AG20443 (cell line): ENCODE measurements at regions not wholly inside any gene's neighbourhood (a gene's known extent, or its start where the extent isn't known, plus 50 kb on each side); places are given as distances from the start of the nearest gene placed in this dataset.
A peak's percentile ranks its signal among the peaks of the same experiment; 100 is the strongest.

Experiments
- DNase-seq: peaks from one replicate; pipeline ENCODE4 v3.0.0; 2012; ENCODE audit warnings: low spot score, mixed read lengths

DNA sequence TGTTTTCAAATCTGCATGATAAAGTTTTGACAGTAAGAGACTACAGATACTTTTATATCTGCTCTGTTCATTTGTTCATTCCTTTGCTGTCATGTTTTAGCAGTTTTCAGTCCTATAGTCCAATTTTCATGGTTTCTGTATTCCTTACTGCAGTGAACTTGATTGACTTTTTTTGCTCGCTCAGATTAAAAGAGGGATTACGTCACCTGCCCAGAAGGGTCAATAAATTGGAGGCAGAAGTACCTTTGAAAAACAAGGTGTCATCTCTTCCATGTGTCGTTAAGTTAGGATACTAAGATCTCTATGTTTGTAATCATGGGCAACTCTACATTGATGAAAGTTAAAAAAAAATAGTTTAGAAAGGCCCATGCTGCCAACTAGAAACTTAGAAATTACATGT is 250.1 kb upstream of the SMIM31 start:
- DNase-seq = no peak

DNA sequence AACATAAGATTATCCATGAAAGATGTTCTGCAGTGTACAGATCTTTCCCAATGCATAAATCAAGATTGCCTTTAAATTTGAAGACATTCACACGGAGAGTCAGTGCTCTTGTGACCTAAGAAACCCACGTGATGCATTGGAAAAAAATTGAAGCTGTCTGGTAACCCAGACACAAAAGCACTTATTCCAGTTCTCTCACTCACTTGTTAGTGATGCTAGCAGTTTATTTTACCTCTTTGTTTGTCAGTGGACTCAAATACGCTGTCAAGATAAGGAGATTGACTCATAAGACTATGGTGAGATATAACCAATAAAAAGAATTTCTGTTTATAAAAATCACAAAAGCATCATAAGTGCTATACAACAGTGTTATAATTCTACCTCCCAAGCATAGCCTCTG is 245.8 kb upstream of the SMIM31 start:
- no peak for DNase-seq

DNA sequence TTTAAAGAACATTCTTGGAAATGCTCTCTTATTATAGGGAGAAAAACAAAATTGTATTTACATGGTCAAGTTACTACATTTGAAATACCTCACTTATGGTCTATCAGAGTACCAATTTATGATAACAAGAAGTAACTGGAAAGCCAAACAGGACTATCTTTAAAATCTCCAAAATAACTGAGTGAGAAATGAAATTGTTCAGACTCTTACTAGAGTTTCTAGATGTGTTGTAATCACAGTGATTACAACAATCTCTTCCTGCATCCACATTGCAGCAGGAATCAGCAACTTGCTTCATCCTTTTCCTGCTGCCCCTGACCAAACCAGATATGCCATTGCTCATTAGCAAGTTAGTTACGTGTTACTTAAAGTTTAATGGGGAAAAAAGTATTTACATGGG is 245.2 kb upstream of the SMIM31 start:
- DNase-seq = no peak

DNA sequence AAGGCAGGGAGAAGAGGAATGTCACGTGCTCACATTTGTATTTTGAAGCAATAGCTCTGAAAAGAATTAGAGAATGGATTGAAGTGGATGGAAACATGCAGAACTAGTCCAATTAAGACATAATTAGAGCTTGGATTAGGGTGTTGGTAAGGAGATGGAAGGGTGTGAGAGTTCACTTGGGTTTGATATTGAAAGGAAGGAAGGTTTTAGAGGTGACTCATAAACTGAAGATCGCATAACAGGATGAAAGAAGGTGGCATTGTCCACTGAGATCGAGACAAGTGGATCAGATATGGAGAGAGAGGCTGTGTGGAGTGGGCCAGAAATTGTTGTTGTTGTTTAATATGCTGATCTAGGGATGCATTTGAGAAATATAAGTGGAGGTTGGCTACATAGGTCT is 244.0 kb upstream of the SMIM31 start:
- no peak for DNase-seq

DNA sequence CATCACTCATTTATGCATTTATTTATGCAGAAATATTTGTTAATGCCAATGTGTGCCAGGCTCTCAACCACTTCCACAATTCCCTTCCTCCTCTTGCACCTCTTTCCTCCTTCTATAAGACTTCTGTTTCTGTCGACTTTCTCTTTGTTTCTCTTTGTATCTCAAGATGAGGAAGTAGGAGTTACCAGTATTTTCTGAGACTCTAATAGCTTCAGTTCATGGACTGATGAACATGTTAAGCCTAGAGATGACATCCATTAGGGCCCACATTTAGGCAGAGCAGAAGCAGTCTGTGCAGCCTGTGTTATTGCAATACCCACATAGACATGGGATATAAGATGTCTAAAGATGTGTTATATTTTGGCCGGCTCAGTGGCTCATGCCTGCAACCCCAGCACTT is 241.8 kb upstream of the SMIM31 start:
- no peak for DNase-seq

DNA sequence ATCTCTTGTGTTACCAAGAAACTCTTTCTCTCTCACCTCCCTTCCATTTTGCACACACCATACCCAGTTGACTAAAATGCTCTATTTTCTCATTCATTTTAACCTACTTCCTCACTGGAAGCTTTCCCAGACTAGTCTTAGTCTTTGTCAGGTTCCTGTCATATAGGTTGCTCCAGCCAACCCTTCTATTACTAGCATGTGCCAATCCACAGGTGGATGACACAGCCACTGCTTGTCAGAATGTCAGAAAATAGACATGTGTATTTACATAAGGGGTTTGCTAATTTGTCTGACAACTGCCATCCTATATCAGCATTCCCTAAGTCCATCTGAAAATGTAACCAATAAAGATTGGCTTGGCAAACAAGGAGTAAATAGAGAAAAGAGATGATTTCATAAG is 239.2 kb upstream of the SMIM31 start:
- DNase-seq = no peak

DNA sequence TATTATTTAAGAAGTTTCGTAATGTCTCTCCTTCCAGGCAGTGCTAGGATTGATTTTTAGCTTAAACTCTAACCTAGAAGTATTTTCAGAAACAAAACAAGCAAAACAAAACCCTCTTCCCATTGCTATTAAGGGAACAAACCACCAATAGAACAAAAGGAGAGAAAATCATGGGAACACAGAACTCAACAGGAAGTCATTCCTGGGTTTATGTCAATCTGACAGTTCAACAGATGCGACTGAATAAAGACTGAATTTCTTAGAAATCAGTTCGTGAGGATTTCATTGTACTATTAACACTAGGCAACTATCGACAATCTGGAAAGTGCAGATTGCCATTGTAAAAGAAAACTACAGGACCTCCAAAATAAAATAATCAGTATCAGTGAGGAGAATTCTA is 229.1 kb upstream of the SMIM31 start:
- DNase-seq = no peak

DNA sequence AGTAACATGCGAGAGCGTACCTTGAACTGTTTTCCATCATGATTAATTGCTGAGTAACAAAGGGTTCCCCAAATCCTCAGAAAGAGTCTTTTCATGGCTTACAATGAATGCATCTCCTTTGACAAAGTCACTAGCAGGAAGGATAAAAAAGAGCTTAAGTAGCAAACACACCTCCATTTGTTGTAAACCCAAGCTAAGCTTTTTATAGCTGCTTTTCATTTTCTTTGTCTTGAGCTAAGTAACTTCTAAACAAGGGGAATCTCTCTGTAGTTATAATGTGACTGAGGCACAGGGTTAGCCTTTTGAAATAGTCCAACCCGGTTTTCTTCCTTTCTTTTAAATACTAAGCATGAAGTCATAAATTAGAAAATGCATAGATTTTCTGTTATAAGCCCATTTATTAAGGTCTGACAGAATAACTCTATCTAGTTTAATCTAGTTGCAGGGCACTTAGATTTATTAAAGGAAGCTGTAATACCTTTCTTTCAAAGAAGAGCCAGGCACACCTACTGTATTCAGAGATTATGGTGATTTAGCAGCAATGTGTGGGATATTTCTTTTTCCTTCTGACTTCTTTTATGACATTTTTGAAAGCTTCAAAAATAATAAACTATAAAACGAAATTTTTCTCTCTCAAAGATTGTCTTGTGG is 226.9 kb upstream of the SMIM31 start:
- no peak for DNase-seq

DNA sequence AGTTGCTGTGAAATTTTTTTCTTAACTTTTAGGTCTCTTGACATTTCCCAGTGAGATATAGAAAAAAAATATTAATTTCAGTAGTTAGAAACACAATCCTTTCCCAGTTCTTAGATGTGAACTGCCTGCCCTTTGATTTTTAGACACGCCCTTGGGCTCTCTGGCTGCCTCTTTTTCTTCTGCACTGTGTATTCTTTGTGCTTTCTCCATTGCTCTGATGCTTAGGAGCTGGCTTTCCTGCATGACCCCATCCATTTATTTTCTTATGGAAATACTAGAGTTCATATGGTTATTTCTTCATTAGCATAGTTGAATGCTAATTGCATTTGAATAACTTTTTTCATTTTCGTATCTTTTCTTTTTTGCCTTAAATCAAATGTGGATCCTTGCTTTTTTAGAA is 224.9 kb upstream of the SMIM31 start:
- DNase-seq = no peak

DNA sequence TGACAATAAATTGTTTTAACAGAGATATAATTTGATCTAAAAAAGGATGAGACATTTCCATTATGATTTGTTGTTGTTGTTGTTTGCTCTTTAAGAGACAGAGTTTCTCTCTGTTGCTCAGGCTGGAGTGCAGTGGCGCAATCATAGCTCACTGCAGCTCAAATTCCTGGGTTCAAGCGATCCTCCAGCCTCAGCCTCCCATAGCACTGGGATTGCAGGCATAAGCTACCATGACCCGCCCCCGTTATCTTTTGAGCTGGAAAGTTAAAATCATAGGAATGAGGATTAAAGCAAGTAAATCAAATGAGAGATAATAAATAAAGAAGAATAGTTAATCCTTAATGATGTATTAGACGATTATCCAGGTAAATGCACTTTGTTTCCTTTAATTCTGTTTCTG is 224.4 kb upstream of the SMIM31 start:
- no peak for DNase-seq

DNA sequence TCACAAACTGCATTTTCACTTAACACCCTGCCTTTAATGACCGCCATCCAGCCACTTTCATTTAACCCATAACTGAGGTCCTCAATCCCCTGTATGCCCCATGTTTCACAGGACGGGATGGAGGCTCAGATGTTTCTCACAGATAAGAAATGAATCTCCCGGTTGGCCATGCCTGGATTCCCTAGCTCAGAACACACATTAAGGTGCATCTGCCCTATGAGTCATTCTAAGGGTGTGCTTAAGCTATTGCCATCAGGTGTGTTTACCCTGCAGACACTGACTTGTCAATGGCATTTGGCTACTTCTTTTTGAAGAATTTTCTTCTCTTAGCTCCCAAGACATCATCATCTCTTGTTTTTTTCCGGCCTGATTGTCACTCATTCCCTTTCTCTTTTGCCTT is 222.6 kb upstream of the SMIM31 start:
- DNase-seq = no peak

DNA sequence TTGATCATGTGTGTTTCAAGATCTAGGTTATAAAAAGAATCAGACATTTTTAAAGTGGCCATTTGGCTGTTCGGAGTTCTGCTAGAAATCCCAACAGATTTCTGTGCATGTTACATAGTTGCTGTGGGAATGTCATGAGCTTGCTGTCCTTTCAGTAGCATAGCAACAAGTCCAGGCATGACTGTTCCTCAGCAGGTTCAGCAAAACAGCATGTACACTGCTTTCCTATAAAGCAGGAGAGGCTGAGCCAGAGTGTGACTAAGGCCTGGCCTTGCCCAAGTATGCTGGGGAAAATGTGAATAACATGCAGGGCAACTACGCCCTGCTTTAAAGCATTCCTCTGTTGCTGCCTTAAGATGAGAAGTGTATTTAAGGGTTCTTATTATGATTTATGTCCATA is 217.1 kb upstream of the SMIM31 start:
- DNase-seq = peak; percentile 58

DNA sequence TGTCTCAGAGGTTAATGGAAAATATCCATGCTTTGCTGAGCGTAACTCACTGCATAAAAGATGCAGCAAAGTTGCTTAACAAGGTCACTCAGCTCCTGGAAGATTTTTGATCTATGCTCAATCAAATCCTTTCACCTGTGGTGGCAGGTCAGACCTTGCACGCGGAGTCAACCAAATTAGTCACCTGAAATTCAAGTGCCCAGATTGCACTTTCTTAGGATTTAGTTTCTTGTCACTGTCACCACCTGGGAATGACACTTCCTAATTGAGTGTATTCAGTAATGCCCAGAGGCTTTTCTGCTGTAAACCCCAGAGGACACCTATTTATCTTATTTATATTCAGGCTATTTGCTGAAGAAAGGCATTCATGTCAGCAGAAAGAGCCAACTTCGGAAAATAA is 215.8 kb upstream of the SMIM31 start:
- no peak for DNase-seq

DNA sequence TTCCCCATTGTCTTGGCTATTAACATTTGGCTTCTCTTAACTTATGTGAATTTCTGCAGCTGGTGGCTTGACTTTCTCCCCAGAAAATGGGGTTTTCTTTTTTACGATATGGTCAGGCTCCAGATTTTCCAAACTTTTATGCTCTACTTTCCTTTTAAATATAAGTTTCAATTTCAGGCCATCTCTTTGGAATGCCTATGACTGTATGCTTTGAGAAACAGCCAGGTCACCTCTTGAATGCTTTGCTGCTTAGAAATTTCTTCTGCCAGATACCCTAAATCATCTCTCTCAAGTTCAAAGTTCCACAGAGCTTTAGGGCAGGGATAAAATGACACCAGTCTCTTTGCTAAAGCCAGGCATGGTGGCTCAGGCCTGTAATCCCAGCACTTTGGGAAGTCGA is 212.9 kb upstream of the SMIM31 start:
- DNase-seq = no peak

DNA sequence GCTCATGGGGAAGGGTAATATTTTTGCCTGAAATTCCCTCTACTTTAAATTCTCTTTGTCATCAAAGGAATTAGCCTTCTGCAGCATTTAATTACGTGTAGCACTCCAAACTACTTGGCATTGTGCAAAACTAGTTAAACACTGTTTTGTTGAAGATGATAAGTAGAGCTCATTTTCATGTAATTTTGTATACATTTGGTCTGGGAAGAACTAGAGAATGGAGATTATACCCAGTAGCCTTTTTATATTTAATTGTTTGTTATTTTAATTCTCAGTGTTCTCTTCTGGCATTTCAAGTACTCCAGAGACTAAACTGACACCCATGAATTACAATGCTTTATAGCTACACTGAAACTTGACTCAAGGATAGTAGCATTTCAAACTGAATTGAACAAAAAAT is 211.5 kb upstream of the SMIM31 start:
- no peak for DNase-seq

DNA sequence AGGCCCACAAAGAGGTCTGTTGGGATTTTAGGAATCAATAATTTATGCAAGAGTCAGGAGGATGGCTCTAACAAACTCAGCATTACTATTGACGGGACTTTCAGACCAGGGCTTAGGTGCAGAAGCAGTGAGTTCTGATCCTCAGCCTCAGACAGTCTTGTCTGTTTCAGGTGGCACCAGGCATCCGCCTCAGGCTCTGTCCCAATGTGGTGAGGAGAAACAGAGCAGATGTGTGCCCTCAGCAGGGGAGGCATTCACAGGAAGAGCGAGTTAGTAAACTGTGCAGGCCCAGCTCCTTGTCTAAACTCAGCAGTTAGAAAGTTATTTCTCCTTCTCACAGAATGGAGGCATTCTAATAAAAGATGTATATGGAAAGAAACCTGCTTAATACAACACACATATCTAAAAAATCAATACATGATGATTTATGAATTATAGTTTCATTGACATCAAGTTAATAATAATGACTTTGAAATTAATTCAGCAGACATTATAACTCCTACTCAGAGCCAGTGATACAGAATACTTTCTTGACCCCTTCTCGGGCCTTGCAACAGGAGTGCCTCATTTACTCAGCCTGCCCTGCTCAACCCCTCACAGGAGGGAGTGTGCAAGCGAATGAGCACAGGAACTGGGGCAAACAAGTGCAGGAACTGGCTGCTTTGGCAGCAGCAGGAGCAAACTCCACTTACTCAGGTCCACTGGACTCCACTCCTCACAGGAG is 202.8 kb upstream of the SMIM31 start:
- no peak for DNase-seq

DNA sequence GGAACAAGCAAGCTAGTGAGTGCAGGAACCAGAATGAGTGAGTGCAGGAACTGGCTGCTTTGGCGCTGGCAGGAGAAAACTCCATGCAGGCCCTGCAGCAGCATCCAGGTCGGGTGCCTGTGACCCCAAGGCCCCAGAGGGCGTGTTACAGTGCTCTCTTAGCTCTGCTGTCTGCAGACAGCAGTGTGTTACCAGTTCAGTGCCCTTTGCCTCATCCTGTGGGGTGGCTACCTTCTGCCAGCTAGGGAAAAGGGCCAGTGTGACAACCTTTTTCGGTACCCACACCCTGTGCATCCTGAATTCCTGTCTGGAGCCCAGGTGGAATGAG is 202.3 kb upstream of the SMIM31 start:
- DNase-seq = no peak

DNA sequence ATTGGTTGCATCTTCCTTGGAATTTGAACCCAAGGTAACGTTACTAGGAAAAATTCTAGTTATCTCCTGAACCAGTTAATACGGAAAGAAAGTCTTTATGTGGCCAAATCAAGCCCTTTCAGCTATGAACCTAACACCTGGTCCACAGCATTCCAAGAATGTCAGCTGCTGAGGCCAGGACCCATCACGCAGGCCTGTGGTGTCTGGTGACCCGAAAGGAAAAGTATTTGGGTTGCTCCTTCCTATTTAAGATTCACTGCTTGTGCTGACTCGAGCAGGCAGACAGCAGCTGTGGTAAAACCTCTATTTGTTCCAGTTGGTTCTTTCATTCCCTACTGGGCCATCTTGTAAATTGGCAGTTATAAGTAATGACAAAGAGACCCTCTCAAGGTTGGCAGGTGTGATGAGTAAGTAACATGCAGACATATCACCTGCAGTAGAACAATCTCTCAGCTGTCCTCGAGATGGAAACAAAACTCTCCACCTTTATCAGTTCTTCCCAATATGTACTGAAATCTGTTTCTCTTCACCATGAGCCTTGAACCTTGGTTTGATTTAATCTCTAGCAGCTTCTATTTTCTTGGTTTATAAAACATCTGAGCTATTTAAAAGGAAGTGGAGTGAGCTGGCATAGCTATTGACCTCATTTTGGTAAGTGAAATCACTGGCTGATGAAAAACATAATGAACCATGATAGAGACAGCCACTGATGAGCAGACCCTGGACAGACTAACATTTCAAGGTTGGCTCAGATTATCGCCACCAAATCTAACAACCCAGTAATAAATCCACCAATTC is 182.1 kb upstream of the SMIM31 start:
- DNase-seq = no peak

DNA sequence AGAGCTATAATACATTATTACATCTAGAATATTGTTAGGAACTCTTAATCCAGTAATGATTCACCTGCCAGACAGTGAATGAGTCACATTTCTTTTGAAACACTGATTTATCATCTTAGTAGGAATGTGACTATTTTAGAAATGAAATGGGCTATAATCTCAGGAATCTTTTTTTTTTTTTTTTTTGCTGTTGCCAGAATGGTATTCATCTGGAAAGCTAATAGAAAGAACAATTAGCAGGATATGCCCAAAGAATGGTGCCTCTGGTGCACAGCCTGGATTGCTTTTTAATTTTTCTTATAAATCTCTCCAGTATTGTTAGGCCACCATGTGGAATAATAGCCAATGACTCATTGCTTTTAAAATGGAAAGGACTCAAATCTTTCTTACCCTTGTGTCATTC is 181.1 kb upstream of the SMIM31 start:
- no peak for DNase-seq

DNA sequence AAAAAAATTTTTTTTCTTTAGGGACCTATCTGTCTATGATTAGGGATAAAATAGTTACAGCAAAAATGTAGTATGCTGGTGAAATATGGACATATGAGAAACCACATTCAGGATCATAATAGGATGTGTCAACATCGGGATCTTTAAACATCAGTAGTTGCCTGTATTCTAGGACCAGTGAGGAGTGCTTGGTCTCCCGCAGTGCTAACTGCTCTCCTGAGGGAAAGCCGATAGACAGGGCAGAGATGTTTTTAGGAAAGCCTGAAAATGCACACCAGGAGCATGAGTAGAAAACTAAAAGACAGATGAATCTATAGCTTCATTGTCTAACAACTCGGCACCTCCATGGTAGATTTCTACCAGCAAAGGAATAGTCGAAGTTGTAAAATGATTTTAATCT is 178.1 kb upstream of the SMIM31 start:
- DNase-seq = no peak

DNA sequence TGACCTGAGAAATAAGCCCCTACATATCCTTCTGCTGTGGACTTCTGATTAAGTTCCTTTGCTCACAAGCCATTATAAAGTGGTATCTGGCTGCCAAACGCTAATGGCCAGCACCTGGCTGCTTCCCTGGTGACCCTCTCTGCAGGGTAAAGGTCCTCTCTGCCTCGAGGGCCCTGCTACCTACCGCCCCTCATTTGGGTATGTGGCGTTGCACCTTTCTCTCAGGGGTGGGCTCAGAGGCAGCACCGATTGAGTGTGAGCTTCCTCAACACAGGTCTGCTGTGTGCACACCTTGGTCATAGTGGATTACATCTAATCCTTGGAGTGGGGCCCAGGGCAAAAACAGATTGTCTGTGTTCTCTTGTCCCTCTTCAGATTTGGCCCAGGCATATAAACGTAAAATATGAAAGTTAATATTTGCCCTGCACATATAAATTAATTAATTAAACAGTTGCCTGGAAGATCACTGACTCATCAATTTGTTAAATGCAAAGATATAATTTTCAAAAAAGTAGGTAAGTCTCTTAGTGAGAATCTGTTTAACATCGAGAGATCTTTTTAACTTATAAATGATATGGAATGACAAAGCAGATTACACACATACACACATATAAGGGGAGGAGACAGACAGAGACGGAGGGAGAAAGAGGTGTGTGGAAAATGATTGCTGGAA is 174.5 kb upstream of the SMIM31 start:
- no peak for DNase-seq

DNA sequence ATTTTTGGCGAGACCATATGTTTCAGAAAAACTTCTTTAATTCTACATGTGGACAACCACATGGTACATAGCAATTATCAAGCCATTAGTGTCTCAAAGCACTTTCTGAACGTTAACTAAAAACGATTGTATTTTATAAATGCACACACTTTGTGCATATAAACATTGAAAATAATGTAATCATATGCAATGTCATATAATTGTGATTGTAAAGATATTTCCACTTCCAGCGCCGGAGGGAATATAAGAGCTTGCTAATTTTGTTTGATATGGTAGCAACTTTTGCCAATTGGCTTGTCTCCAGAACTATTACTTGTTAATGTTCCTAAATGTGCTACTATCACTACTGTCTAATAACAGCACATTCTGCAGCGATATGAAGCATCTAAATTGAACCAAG is 162.3 kb upstream of the SMIM31 start:
- DNase-seq = no peak

DNA sequence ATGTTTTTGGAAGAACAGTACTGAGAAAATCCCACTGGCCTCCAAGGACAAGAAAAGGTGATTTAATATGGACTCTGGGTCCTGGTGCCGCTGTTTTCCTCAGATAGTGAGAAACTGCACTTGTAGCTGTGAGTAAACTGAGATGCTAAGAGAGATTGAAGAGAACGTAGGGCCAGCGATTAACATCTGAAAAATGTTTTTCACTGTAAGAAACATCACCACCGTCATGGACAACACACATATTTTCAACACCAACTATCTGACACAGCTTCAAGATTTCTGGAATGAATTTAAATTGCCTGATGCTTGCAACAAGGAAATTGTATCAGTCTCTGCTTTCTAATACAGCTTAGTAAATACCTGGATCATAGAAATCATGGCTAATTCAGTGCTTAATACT is 158.2 kb upstream of the SMIM31 start:
- no peak for DNase-seq
